ENCODE measurements at regions not wholly inside any gene's neighbourhood (a gene's known extent, or its start where the extent isn't known, plus 50 kb on each side); places are given as distances from the start of the nearest gene placed in this dataset.

DNA sequence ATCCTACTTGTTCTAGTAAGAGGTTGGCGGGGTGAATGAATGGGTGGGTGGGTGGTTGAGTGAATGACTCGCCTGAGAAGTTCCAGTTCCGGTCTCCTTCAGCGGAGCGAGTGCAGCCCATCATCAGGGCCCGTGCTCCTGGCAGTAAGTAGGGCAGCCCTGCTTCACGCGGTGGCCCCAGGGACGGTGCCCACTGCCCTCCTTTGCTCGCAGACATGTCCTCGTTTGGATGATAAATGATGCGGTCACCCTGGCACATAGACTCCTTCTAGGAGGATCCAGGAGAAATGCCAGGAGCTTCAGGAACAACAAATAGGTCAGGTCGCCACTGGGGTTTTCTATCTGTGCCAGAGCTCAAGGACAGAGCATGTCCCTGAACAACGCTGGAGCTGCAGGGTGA is 370.8 kb downstream of the CTTN start:
- TF ChIP-seq EZH2 (IDR thresholded peaks at IDR 0.05; ENCODE audit: insufficient read depth, poor library complexity, severe bottlenecking) (no peak), EZH2phosphoT487 (IDR thresholded peaks at IDR 0.05; ENCODE audit: insufficient read depth, low read depth) (no peak)

Data from GM23248 (cell line).